ENCODE measurements at regions not wholly inside any gene's neighbourhood (a gene's known extent, or its start where the extent isn't known, plus 50 kb on each side); places are given as distances from the start of the nearest gene placed in this dataset.

DNA sequence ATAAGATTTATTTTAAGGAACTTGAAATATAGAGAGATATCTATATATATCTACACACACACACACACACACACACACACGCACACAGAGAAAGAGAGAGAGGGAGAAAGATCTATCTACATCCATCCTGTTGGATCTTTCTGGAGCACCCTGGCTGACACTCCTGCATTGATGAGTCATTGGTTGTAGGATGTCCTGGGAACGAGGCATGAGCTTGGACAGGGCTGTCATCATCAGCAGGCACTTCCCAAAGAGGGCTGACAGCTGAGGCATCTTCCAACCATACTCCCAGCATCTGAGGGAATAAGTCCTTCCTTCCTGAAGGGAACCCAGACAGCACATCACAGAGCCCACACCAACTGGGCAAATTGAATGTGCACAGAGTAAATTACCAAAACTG is 99.1 kb upstream of the ERG start:
- ATAC-seq (replicated peaks; ENCODE audit: extremely low read depth, poor library complexity, severe bottlenecking) = no peak
- no peak for DNase-seq (ENCODE audit: low spot score in 2 of 2)
- Mint-ChIP-seq H3K4me1 (no peaks in the 10 kb centered on the region), H3K27me3 (peaks cover 46% of the 10 kb centered on the region), H3K9me3 (no peaks in the 10 kb centered on the region), H3K36me3 (ENCODE audit: insufficient read depth) (no peaks in the 10 kb centered on the region), H3K27ac (ENCODE audit: low read depth) (no peak overlapping the region), H3K4me3 (no peak overlapping the region)

DNA sequence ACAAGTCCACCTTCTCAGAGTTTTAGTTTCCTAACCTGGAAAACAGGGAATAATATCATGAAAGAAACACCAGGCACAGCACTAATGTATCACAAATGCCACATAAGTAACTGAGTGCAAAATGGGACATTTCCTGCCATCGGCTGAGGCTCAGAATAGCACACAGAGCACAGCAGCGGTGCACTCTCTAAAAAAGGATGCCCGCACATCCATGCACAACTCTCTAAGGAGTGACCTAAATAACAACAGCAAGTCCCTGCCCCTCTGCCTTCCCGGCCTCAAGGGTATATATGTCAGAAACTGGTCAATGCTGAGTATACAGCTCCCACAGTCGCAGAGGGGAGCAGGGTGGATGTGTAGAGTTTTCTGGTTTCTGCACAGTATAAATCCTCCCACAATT is 100.1 kb upstream of the ERG start:
- DNase-seq (ENCODE audit: low spot score in 2 of 2) (no peak), ATAC-seq (replicated peaks; ENCODE audit: extremely low read depth, poor library complexity, severe bottlenecking) (no peak)
- H3K9me3 Mint-ChIP-seq = no peaks in the 10 kb centered on the region
- H3K4me3 Mint-ChIP-seq = no peak overlapping the region
- H3K27me3 Mint-ChIP-seq = peaks cover 46% of the 10 kb centered on the region
- no peak overlapping the region for H3K27ac Mint-ChIP-seq (ENCODE audit: low read depth)
- no peaks in the 10 kb centered on the region for H3K36me3 Mint-ChIP-seq (ENCODE audit: insufficient read depth)
- no peaks in the 10 kb centered on the region for H3K4me1 Mint-ChIP-seq

DNA sequence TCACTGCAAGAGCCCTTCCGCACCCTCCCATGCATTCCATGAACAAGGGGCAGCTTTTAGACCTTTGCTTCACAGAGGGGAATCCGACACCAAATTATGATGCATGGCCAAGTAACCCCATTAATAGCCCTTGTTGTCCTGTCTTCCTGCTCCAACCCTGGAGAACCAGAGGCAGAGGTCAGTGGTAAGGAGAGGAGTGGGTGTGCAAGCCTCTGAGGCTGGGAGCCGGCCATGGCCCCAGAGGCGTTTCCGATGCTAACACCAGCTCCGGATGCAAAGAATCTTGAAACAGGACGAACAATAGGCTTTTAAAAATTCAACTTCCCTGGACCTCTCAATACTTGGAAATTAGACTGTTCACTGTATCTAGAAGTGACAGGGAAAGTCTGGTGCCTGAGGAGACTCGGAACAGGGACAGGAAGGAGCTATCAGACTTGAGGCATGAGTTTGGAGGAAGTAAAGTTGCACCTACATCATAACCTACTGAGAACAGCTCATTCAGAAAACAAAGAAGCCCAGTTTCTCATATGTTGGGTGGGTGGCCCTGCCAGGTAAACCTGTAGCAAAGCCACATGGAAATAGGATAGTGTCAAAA is 101.2 kb upstream of the ERG start:
- H3K4me3 Mint-ChIP-seq = no peak overlapping the region
- ATAC-seq (replicated peaks; ENCODE audit: extremely low read depth, poor library complexity, severe bottlenecking) = no peak
- no peaks in the 10 kb centered on the region for H3K9me3 Mint-ChIP-seq

DNA sequence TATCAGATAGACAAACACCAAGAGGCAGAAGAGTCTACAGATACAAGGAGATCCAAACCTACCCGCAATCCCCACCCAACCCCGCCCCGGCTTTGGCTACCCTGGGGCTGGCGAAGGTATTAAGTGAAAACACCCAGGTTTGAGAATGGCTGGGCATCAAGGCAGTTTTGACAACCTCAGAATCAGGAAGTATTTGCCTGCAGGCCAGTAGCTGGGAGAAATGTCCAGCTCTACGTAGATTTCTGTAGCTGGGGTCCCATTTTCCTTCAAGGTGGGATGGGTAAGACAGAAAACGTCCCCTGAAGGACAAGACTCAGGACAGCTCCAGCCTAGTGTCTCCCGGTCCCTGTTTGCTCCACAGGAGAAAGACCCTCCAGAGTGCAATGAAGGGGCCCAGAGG is 101.8 kb upstream of the ERG start:
- H3K36me3 Mint-ChIP-seq (ENCODE audit: insufficient read depth) = no peaks in the 10 kb centered on the region
- H3K4me3 Mint-ChIP-seq = no peak overlapping the region
- DNase-seq (ENCODE audit: low spot score in 2 of 2) (no peak), ATAC-seq (replicated peaks; ENCODE audit: extremely low read depth, poor library complexity, severe bottlenecking) (no peak)
- no peaks in the 10 kb centered on the region for H3K9me3 Mint-ChIP-seq
- peaks cover 39% of the 10 kb centered on the region for H3K27me3 Mint-ChIP-seq
- no peaks in the 10 kb centered on the region for H3K4me1 Mint-ChIP-seq
- H3K27ac Mint-ChIP-seq (ENCODE audit: low read depth) = no peak overlapping the region

More for the DNA sequence above, 101.2 kb upstream of the ERG start:
- Mint-ChIP-seq H3K27me3 (peaks cover 45% of the 10 kb centered on the region), H3K27ac (ENCODE audit: low read depth) (no peak overlapping the region), H3K4me1 (no peaks in the 10 kb centered on the region), H3K36me3 (ENCODE audit: insufficient read depth) (no peaks in the 10 kb centered on the region)
- no peak for DNase-seq (ENCODE audit: low spot score in 2 of 2)

DNA sequence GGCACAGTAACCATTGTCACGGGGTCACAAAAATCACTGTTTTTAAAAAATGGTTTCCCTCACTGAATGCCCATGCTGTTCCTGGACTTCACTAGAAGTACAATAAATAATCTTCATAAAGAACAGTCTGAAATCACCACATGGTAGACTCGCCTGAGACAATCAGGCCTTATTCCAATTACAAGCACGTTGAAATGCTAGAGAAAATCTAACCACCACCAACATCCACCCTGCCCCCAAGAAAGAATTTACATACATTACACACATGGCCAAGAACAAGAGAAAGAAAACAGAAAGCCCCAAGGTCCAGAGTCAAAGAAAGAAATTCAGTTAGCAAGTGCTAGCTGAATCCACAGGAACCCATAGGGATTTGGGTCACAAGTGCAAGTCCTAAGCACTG is 107.0 kb upstream of the ERG start:
- no peaks in the 10 kb centered on the region for H3K4me1 Mint-ChIP-seq
- ATAC-seq (replicated peaks; ENCODE audit: extremely low read depth, poor library complexity, severe bottlenecking) = no peak
- no peak overlapping the region for H3K27ac Mint-ChIP-seq (ENCODE audit: low read depth)
- peaks cover under 1% of the 10 kb centered on the region for H3K27me3 Mint-ChIP-seq
- no peak for DNase-seq (ENCODE audit: low spot score in 2 of 2)
- H3K4me3 Mint-ChIP-seq = no peak overlapping the region
- no peaks in the 10 kb centered on the region for H3K36me3 Mint-ChIP-seq (ENCODE audit: insufficient read depth)
- H3K9me3 Mint-ChIP-seq = no peaks in the 10 kb centered on the region

DNA sequence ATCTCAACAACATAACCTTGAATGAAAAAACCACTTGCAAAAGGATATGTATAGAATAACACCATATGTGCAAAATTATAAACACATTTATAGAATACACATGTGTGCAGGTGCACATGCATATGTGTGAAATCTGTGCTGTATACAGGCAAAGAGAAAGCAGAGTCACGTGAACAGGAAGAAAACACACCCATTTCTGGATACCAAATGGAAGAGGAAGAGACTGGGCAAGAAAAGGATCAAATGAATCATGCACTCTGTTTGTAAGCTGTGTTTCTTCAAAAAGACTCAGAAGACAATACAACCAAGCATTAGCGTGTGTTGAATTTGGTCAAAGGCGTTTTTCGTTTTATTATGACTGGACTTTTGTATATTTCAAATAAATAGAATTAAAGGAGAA is 111.3 kb upstream of the ERG start:
- no peak overlapping the region for H3K27ac Mint-ChIP-seq (ENCODE audit: low read depth)
- ATAC-seq (replicated peaks; ENCODE audit: extremely low read depth, poor library complexity, severe bottlenecking) = no peak
- H3K36me3 Mint-ChIP-seq (ENCODE audit: insufficient read depth) = no peaks in the 10 kb centered on the region

DNA sequence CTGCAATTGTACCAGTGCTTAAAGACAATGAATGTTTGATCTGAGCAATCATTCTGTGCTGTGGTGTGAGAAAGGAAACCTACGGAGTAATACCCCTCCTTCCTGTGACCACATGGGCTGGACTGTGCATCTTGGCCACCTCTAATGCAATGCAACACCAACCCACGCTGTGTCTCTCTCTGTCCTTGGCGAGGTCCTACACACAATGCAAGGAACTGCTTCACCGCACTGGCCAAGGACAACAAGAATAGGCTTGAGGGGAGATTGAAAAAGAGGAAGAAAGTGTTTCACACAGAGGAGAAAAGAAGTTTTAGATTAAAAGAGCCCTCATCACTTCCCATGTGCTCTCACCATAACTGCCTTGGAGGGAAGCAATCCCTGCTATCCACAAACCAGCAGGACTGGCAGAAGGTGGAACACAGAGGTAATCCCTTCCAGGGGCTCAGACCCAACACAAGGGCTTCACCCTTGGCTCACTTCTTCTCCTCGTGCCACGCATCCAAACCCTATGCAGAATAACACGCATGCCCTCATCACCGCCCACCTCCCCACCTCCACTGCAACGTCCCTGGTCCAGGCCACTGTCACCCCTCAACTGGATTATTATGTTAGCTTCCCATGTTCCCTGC is 112.5 kb upstream of the ERG start:
- H3K36me3 Mint-ChIP-seq (ENCODE audit: insufficient read depth) = no peaks in the 10 kb centered on the region
- no peak for DNase-seq (ENCODE audit: low spot score in 2 of 2)
- H3K27ac Mint-ChIP-seq (ENCODE audit: low read depth) = no peak overlapping the region
- peaks cover 12% of the 10 kb centered on the region for H3K27me3 Mint-ChIP-seq
- no peak overlapping the region for H3K4me3 Mint-ChIP-seq
- H3K9me3 Mint-ChIP-seq = no peaks in the 10 kb centered on the region
- ATAC-seq (replicated peaks; ENCODE audit: extremely low read depth, poor library complexity, severe bottlenecking) = no peak
- H3K4me1 Mint-ChIP-seq = no peaks in the 10 kb centered on the region

More for the DNA sequence above, 111.3 kb upstream of the ERG start:
- Mint-ChIP-seq H3K9me3 (no peaks in the 10 kb centered on the region), H3K4me3 (no peak overlapping the region), H3K4me1 (no peaks in the 10 kb centered on the region), H3K27me3 (peaks cover 12% of the 10 kb centered on the region)
- no peak for DNase-seq (ENCODE audit: low spot score in 2 of 2)

DNA sequence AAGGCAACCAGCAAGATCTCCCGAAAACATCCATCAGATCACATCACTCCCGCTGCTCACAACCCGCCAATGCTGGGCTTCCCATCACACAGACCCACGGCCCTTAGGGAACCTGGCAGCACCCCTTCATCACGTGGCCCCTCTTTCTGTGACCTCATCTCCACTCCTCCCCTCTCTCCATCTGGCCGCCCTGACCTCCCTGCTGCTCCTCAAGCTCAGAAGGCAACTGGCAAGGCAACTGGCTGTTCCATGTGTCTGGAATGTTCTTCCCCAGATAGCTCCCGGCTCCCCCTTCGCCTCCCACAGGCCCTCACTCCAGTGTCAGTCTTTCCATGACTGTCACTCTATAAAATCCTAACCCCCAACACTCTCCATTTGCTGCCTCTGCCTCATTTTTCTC is 113.0 kb upstream of the ERG start:
- Mint-ChIP-seq H3K4me1 (no peaks in the 10 kb centered on the region), H3K36me3 (ENCODE audit: insufficient read depth) (no peaks in the 10 kb centered on the region), H3K9me3 (no peaks in the 10 kb centered on the region), H3K27me3 (peaks cover 12% of the 10 kb centered on the region), H3K4me3 (no peak overlapping the region), H3K27ac (ENCODE audit: low read depth) (no peak overlapping the region)
- ATAC-seq (replicated peaks; ENCODE audit: extremely low read depth, poor library complexity, severe bottlenecking) (no peak), DNase-seq (ENCODE audit: low spot score in 2 of 2) (no peak)

DNA sequence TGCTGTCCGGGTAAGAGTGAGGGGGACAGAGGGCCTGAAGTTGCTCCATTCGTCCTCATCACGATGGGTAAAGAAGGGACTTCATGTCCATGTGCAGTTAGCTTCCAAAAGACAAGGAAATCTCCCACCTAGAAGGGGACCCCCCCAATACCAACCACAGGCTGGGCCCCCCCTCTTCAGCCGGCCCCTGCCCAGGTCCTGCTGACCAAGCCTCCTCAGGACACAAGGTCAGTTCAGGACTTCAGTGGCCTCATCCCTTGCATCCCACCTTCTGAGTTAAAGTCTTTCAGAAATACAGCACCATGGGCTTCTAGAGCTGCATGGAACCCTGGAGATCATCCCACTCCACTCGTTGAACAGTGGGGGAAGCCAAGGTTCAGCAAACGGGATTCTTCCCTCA is 115.4 kb upstream of the ERG start:
- DNase-seq (ENCODE audit: low spot score in 2 of 2) (no peak), ATAC-seq (replicated peaks; ENCODE audit: extremely low read depth, poor library complexity, severe bottlenecking) (no peak)
- Mint-ChIP-seq H3K27ac (ENCODE audit: low read depth) (no peak overlapping the region), H3K4me3 (no peak overlapping the region), H3K4me1 (no peaks in the 10 kb centered on the region), H3K9me3 (no peaks in the 10 kb centered on the region), H3K27me3 (peaks cover 12% of the 10 kb centered on the region), H3K36me3 (ENCODE audit: insufficient read depth) (no peaks in the 10 kb centered on the region)

DNA sequence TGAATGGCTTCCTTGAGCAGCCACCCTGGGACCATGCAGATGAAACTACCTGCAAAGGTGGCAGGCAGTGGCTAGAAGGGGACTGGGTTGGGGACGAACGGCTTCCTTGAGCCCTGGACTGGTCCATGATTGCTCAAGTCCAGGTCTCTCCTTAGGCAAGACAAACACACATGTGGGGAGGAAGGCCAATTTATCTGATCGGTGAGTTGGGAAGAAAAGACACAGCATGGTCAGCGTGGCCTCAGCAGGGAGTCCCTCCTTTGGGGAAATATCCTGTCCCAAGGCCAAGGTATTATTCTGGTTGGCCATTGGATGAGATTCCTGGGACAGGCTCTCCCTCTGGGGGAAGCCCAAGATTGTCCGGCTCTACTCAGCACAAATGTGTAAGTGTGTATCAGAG is 116.3 kb upstream of the ERG start:
- DNase-seq (ENCODE audit: low spot score in 2 of 2) = no peak
- Mint-ChIP-seq H3K27me3 (peaks cover 12% of the 10 kb centered on the region), H3K36me3 (ENCODE audit: insufficient read depth) (no peaks in the 10 kb centered on the region), H3K9me3 (no peaks in the 10 kb centered on the region), H3K4me3 (no peak overlapping the region), H3K27ac (ENCODE audit: low read depth) (no peak overlapping the region), H3K4me1 (no peaks in the 10 kb centered on the region)
- no peak for ATAC-seq (replicated peaks; ENCODE audit: extremely low read depth, poor library complexity, severe bottlenecking)

DNA sequence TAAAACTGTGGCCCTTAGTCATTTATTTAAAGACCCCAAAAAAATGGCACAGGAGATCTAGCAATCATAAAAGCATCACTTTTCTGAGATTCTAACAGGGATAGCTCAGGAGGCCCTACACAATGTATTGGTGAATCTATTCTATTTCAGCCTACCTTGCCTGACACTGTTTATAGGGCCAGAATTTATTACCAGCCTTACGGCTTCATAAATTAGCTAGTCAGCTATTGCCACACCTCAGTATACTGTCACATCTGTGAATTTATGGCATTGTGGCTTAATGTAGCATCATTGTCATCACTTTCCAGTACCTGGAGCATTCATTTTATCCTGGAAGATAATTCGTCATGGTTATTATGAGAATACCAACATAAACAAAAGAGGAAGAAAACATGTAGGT is 121.2 kb upstream of the ERG start:
- no peaks in the 10 kb centered on the region for H3K4me1 Mint-ChIP-seq
- H3K9me3 Mint-ChIP-seq = no peaks in the 10 kb centered on the region
- H3K36me3 Mint-ChIP-seq (ENCODE audit: insufficient read depth) = no peaks in the 10 kb centered on the region
- H3K4me3 Mint-ChIP-seq = no peak overlapping the region
- no peaks in the 10 kb centered on the region for H3K27me3 Mint-ChIP-seq
- DNase-seq (ENCODE audit: low spot score in 2 of 2) (no peak), ATAC-seq (replicated peaks; ENCODE audit: extremely low read depth, poor library complexity, severe bottlenecking) (no peak)
- H3K27ac Mint-ChIP-seq (ENCODE audit: low read depth) = no peak overlapping the region

DNA sequence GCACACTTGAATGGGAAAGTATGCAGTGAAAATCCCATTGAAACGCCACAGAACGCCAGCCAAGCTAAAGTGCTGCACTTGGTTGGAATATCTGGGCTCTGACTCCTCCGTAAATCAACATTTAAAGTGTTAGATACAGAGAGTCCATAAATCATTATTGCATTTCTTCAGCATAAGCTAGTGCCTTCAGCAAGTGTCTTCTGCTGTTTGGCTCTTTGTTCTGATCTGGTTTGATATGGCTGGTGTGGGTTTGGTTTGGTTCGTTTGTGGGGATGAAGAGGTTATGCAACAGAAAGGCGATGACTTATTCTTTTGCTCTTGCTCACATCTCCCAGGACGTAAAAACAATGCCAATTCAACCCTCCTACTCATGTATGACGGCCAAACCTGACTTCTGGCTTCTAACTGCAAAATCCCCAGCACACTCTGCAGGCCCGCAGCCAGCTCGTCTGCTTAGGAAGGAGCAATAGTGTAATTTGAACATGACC is 121.8 kb upstream of the ERG start:
- Mint-ChIP-seq H3K36me3 (ENCODE audit: insufficient read depth) (no peaks in the 10 kb centered on the region), H3K4me1 (no peaks in the 10 kb centered on the region), H3K27ac (ENCODE audit: low read depth) (no peak overlapping the region), H3K9me3 (no peaks in the 10 kb centered on the region), H3K27me3 (no peaks in the 10 kb centered on the region), H3K4me3 (no peak overlapping the region)
- DNase-seq (ENCODE audit: low spot score in 2 of 2) (no peak), ATAC-seq (replicated peaks; ENCODE audit: extremely low read depth, poor library complexity, severe bottlenecking) (no peak)

DNA sequence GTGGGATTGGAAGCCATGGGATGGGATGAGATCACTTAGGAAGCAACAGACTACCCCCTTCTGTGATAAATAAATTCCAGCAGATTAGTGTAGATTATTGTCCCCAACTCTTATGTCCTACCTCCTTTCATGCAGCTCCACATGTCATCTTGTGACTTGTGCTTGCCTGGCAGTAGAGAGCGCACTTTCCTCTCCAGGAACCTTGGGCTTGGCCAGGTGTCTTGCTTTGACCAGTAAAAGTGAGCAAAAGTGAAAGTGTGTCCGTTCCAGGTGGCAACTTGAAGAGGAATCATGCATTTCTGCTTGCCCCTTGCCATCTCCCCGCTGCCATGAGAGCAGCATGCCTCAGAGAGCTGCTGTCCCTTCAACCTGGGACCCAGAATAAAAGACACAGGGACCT is 122.9 kb upstream of the ERG start:
- H3K4me1 Mint-ChIP-seq = no peaks in the 10 kb centered on the region
- ATAC-seq (replicated peaks; ENCODE audit: extremely low read depth, poor library complexity, severe bottlenecking) = no peak
- H3K36me3 Mint-ChIP-seq (ENCODE audit: insufficient read depth) = no peaks in the 10 kb centered on the region
- no peak overlapping the region for H3K27ac Mint-ChIP-seq (ENCODE audit: low read depth)
- H3K27me3 Mint-ChIP-seq = no peaks in the 10 kb centered on the region
- H3K9me3 Mint-ChIP-seq = no peaks in the 10 kb centered on the region
- no peak overlapping the region for H3K4me3 Mint-ChIP-seq
- DNase-seq (ENCODE audit: low spot score in 2 of 2) = no peak

Measured in central memory CD8-positive, alpha-beta T cell (primary cell).